GM19397 (cell line): ENCODE measurements at regions not wholly inside any gene's neighbourhood (a gene's known extent, or its start where the extent isn't known, plus 50 kb on each side); places are given as distances from the start of the nearest gene placed in this dataset.

Source experiments
- ATAC-seq: cut with Tn5 transposase; IDR thresholded peaks from one replicate; pipeline ENCODE4 v1.9.1; 2021; ENCODE audit warnings: mild to moderate bottlenecking, moderate library complexity; ENCODE audit not compliant: unreplicated experiment

GRCh38 chr9:95762322-95762721, 113.2 kb upstream of the ERCC6L2 start:
- ATAC-seq, result no peak

- no peak for ATAC-seq
Observed at GRCh38 chr9:95760791-95761190, 114.7 kb upstream of the ERCC6L2 start.

GRCh38 chr9:95757439-95757838, 118.1 kb upstream of the ERCC6L2 start:
- no peak for ATAC-seq

- ATAC-seq, result no peak
Observed at GRCh38 chr9:95756986-95757385, 118.5 kb upstream of the ERCC6L2 start.

- ATAC-seq, result no peak
Observed at GRCh38 chr9:95756101-95756500, 119.4 kb upstream of the ERCC6L2 start.

GRCh38 chr9:95755421-95755730, 120.1 kb upstream of the ERCC6L2 start:
- ATAC-seq, result no peak

GRCh38 chr9:95754533-95755420, 120.7 kb upstream of the ERCC6L2 start:
- ATAC-seq, result no peak

GRCh38 chr9:95753762-95754465, 121.6 kb upstream of the ERCC6L2 start:
- ATAC-seq, result no peak

GRCh38 chr9:95752129-95752731, 123.3 kb upstream of the ERCC6L2 start:
- no peak for ATAC-seq

GRCh38 chr9:95751520-95751790, 124.0 kb upstream of the ERCC6L2 start:
- no peak for ATAC-seq

GRCh38 chr9:95750725-95751519, 124.6 kb upstream of the ERCC6L2 start:
- no peak for ATAC-seq

- no peak for ATAC-seq
Observed at GRCh38 chr9:95749493-95749892, 126.0 kb upstream of the ERCC6L2 start.

- ATAC-seq, result no peak
Observed at GRCh38 chr9:95746408-95747180, 128.9 kb upstream of the ERCC6L2 start.

- ATAC-seq, result no peak
Observed at GRCh38 chr9:95742821-95743220, 132.7 kb upstream of the ERCC6L2 start.

- no peak for ATAC-seq
Observed at GRCh38 chr9:95741631-95742030, 133.9 kb upstream of the ERCC6L2 start.

GRCh38 chr9:95740217-95741004, 135.1 kb upstream of the ERCC6L2 start:
- ATAC-seq, result no peak

- no peak for ATAC-seq
Observed at GRCh38 chr9:95738438-95738837, 137.1 kb upstream of the ERCC6L2 start.

GRCh38 chr9:95736891-95737522, 138.5 kb upstream of the ERCC6L2 start:
- no peak for ATAC-seq

- ATAC-seq, result no peak
Observed at GRCh38 chr9:95736370-95736769, 139.1 kb upstream of the ERCC6L2 start.
